Eye (tissue), 1 donor: ENCODE measurements at regions not wholly inside any gene's neighbourhood (a gene's known extent, or its start where the extent isn't known, plus 50 kb on each side); places are given as distances from the start of the nearest gene placed in this dataset.
"Not testable (repeated sequence)": the region's sequence is repeated elsewhere in the genome, so short reads cannot be mapped to it uniquely, and the experiment has no call there.

Source experiments
- DNase-seq: peaks from one replicate; pipeline ENCODE4 v3.0.0-alpha.2; 2015

DNA sequence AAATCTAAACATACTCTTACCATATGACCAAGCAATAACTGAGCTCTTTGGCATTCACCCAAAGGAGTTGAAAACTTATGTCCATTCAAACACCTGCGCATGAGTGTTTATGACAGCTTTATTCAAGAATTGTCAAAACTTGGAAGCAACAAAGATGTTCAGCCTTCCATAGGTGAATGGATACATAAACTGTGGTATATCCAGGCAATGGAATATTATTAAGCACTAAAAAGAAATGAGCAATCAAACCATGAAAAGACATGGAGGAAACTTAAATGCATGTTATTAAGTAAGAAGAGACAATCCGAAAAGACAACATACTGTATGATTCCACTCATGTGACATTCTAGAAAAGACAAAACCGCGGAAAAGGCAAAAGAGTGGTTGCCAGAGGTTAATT is 312.0 kb upstream of the TMC3 start:
- DNase-seq: no peak

DNA sequence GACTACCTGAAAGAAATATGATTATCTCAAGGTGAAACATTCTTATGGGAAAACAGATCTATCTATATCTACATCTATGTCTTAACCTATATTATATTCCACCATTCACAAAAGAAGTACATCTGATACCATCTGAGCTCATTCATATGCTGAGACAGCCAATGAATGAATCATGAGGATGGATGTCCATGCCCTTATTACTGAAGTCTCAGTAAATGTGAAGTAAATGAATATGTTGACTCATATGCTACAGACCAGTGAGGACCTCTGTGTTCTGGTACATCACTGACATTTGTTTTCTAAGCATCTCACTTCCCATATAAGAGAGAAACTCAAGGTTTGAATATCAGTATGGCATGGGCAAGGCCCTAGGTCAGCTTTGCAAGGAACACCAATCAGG is 311.2 kb upstream of the TMC3 start:
- no peak for DNase-seq

DNA sequence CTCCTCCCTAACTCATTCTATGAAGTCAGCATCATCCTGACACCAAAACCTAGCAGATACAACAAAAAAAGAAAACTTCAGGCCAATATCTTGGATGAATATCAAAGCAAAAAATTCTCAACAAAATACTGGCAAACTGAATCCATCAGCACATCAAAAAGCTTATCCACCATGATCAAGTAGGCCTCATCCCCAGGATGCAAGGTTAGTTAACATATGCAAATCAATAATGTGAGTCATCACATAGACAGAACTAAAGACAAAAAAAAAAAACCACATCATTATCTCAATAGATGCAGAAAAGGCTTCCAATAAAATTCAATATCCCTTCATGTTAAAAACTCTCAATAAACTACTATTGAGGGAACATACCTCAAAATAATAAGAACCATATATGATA is 306.8 kb upstream of the TMC3 start:
- no peak for DNase-seq

DNA sequence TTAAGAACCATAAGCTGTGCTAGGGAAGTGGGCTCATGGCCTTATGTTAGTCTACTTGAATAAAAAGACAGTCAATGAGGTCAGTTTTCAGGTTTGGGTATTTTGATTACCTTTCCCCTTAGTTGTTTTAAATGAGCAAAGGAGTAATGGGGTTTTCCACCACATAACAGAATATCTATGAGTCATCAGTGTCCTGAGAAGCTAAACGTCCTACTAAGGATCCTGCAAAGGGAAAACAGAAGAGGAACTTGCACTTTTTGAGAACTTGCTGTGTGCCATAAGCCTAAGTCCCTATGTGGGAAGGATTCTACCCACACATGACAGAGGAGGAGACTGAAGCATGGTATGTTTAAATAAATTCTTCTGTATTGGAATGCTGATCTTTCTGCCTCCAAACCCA is 292.8 kb upstream of the TMC3 start:
- DNase-seq: no peak

DNA sequence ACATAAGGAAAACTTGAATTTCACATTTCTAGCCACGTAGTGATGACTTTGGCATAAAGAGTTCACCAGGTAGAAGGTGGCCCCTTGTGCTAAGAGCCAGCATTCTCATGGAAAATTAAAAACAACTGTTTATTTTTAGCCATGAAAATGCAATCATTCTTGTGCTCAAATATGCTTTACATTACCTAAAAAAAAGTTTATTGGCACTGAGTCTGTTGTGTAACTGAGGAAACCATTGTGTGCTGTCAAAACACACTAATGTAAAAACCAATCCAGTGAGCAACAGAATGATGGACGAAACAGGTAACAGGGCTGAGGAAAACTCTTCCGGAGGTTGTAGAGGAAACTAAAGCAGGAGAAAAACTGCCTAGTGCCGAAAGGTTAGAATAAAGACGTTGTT is 287.0 kb upstream of the TMC3 start:
- no peak for DNase-seq

DNA sequence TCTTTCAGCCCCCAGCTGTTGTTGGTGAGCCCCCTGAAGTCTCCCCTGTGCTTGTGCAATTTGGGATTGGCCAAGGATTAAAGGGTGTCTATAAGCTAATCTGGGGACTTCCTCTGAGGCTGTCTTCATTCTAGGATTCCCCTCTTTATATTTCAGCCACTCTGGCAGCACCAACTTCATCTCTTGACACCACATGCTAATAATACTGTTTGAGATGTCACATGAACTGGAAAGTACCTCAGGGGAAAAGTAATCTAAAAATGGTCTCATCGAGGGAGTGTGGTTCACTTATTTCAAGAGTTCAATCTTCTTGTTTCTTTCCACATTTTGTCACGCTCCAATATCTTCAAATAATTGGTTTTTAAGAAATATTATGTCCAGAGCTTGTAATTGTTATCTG is 279.2 kb upstream of the TMC3 start:
- DNase-seq: no peak

DNA sequence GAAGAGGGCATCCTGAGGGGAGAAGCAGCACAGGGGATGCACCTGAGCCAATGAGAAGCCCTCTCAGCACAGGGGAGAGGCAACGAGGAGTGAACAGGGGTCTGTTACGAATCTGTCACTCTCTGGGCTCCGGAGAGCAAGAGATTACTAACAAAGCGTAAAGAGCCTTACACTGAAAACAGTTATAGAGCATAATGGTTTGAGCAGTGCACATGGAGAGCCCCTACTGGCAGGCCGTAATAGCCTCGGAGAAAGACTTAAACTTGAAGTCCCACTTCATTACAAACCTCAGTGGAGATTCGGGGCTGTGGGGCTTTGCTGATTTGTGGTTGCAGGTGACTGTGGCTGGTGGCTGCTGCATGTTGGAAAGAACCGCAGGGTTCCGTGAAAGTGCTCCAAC is 271.5 kb upstream of the TMC3 start:
- DNase-seq: peak; percentile 8

DNA sequence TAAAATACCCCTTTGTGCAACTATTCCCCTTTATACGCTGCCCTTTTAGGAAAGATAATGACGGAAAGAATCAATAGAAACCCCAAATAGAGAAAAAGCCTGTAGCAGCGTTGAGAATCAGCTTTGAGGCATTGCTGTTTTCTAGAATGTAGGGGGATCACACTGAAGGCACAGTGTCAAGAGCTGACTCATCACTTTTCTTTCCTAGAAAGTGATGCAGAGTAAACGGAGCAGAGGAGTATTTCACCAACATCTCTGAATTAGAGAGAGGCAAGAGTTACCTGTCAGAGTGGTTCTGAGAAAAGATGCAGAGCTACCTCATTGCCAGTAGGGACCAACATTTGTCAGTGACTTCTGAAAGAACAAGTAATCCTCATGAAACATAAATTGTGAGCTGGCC is 269.8 kb upstream of the TMC3 start:
- DNase-seq: no peak

DNA sequence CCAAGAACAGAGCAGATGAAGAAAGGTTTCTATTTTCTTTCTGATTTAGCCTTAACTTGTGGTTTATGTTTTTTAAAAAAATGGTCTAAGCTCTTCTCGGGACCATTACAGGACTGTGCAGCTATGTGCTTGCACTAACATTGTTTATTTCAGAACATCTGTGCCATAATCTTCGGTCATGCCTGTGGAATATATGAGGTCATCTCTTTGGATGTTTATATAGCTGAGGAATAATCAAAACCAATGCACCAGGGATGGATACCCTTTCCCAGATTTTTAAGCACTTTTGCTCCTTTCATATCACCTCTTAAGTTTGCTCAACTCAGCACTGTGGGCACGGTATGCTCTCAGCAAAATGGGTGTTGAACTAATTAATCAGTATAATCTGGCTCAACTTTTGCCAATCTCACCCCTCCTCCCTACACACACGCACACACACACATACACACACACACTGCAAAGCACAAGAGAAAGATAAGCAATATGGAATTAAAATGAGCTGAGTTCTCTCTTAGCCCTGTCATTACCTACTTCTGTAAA is 268.5 kb upstream of the TMC3 start:
- DNase-seq: peak; percentile 81

DNA sequence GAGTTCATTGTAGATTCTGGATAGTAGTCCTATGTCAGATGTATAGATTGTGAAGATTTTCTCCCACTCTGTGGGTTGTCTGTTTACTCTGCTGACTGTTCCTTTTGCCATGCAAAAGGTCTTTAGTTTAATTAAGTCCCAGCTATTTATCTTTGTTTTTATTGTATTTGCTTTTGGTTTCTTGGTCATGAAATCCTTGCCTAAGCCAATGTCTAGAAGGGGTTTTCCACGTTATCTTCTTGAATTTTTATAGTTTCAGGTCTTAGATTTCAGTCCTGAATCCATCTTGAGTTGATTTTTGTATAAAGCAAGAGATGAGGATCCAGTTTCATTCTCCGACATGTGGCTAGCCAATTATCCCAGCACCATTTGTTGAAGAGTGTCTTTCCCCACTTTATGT is 262.1 kb upstream of the TMC3 start:
- DNase-seq: not testable (repeated sequence)

DNA sequence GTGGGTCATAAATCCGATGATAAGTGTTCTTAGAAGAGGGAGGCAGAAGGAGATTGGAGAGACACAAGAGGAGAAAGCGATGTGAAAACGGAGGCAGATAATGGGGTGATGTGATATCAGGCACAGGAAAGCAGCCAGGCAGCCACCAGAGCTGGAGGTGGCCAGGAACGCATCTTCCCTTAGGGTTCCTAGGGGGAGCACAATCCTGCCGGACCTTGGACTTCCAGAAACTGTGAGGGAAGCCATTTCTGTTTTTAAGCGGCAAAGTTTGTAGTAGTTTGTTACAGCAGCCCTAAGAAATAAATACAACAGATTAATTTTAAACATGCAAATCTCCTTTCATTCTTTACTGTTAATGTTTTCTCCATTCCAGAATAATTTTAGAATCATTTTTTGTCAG is 259.9 kb upstream of the TMC3 start:
- no peak for DNase-seq

DNA sequence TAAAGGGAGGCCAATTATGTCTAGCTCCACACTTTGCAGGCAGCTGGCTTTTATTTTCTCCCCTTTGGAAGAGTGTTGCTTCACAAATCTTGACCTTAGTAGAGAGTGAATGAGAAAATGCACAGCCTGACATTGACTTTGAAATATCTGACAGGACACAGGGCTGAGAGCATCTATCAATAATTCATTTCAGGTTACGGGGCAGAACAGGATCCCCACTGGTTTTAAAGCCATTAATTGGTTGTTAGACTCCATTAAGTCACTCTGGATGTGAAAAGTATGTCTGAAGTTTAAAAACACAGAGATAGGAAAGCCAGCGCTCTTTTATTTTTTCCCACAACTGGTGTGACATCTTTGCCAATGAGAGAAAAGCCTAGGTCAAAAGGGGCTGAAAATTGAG is 251.9 kb upstream of the TMC3 start:
- peak; percentile 70 for DNase-seq

DNA sequence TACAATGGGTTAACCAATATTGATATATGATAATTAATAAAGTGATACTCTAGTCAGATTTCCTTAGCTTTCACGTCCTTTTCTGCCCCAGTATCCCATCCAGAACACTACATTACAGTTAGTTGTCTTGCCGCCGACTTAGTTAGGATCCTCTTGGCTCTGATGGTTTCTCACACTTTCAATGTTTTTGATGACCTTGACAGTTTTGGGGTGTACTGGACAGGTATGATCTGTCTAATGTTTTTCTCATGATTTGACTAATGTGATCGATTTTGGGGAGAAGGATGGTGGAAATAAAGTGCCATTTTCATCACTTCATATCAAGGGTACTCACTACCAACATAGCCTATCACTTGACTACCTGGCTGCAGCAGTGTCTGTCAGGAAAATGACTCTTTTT is 245.0 kb upstream of the TMC3 start:
- no peak for DNase-seq

DNA sequence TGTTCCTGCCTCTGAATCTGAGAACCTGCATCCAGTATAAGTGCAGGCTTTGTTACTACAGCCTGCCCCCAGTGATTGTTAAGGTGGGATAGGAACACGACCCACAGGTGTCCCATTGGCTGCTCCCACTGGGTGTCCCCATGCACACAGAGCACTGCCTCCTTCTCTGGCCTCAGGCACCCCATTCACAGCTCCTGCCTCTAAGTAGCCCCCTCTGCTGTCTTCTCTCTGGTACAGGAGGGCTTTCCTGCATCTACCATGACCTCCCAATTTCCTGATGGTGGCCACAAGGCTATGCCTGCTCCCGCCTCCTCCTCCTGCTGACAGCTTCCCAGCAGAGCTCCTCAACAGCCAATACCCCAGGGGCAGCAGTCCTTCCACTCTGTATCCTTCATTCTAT is 238.6 kb upstream of the TMC3 start:
- DNase-seq: no peak

DNA sequence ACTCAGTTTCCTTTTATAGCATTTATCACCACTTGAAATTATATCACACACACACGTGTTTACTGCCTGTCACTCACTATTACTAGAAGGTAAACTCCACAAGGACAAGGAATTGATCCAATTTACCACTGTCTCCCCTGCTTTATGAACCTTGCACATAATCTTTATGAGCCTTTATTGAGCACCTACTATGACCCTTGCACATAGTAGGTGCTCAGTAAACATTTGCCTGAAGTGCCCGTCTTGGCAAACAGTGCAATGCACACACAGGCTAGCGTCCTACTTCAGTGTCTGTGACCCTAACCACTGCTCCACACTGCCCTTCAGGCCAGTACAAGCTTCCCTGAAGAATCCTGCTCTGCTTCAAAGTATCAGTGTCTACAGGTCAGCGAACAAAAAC is 237.7 kb upstream of the TMC3 start:
- DNase-seq: no peak

DNA sequence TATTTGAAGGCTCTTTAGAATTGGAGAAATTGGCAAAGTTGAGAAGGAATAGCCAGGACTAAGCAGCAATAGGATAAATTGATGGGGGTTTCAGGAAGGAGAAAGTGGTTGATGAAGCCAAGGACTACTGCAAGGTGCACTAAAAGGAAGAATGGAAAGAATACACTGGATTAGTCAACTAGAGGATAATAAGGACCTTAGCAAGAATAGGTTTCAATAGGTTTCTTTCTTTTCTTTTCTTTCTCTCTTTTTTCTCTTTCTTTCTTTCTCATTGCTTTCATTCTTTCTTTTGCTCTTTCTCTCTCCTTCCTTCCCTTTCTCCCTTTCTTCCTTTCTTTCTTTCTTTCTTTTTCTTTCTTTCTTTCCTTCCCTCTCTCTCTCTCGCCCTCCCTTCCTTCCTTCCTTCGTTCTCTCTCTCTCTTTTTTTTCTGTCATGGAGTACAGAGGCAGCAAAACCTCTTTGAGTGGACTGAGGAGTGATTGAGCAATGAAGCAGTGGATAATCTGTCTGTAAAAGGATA is 234.4 kb upstream of the TMC3 start:
- DNase-seq: no peak

DNA sequence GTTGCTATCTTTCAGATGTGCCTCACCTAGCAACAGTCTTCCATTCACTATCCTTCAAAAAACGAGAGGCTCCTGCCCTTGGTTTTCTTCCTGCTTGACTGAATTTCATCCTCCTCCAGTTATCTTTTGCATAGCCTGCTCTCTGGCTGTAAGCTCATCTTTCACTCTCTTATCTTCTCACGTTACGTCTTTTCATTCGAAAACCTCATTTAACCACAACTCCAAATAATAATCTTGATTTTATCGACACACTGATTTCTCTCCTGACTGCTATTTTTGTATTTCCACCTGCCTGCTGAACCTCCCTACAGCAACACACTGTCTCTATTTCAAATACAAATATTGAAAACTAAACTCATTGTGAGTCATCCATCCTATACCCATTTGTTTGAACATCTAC is 230.7 kb upstream of the TMC3 start:
- DNase-seq: no peak

DNA sequence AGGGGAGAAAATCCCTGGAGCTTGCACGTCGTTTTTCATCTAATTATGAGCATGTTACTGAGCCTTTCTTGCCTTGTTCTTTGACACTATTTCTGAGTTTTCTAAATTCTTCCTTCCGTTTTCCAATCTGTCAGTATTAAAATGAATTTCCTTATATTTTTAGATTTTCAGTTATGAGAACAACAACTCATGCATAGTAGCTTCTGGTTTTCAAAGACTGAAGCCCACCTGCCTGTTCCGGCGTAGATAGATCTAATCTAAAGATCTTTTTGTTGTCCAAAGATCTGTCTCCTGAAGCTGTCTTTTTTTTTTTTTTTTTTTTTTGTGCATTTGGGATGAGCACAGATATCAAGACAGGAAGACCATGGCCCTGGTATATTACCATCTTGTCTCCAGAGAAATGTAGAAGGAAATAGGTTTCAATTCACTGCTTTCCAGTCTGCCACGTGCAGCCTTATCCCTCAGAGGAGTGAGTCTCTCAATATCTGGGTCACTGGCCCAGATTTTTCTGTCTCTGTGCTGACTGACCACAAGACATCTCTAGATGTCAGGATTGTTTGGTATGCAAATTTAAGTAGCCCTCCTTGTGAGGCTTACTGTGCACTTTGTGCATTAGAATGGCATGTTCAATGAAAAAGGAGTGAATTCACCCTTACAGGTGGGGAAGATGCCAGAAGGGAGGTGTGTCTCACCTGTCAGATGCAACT is 222.3 kb upstream of the TMC3 start:
- DNase-seq: no peak

DNA sequence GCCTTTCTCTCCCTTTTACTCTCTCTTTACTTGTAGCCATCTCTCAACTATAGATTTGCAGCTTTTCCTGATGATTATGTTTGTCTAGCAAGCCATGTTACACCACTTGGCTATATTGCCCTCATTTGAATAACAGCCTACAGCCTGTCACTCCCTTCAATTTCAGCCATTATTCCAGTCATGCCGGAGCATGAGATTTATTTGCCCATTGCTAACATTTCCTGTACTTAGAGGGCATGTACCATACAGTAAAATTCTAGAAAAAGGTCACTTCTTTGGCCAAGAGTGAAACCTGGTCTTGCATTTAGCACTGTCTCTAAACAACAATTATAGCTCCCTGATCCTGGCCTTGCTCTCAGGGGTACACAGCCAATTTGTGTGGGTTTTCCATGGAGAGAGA is 221.7 kb upstream of the TMC3 start:
- no peak for DNase-seq

DNA sequence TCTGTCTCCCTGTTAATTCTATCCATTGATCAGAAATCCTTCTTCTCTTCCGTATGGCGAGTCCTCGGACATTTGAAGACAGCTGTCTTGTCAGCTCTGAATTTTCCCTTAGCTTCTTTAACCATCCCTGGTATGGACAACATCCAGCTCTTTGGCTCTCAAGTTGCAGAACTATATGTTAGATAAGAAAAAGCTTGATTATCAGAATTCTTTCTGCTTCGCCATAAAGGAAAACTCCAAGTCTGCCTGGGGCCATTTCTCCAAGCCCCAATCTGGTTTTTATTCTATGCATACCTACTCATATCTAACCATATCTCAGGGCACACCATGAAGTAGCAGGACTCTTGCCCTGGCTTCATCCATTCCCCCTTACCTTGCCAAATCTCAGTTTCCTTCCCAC is 215.7 kb upstream of the TMC3 start:
- no peak for DNase-seq

DNA sequence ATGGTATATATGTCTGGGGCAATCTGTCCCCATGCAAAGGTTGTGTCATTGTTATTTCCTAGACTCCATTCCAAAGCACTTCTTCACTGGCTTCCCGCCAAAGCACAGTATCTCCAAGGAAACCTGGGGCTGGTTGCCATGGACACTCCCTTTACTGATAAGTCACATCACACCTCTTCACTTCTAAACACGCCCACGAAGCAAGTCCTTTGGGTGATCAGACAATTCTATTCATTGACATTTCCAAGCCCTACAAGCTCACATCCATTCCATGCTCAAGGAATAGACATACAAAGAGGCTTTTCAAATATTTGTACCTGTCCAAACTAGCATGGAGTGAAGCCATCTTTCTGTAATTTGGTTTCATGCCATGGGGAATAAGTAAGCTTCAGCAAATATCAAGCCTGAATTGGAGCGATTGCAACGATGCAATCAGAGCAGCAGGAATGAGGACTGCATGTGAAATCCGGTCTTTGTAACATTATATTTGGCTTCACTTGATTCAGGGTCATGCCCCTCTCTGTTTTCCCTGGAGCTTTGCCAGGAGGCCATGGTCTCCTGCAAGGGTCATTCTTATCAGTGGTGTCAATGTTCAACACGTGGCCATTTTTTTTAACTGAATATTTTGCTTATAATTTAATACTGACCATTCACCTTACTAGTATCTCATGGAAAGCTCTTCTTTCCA is 201.6 kb upstream of the TMC3 start:
- DNase-seq: peak; percentile 29

DNA sequence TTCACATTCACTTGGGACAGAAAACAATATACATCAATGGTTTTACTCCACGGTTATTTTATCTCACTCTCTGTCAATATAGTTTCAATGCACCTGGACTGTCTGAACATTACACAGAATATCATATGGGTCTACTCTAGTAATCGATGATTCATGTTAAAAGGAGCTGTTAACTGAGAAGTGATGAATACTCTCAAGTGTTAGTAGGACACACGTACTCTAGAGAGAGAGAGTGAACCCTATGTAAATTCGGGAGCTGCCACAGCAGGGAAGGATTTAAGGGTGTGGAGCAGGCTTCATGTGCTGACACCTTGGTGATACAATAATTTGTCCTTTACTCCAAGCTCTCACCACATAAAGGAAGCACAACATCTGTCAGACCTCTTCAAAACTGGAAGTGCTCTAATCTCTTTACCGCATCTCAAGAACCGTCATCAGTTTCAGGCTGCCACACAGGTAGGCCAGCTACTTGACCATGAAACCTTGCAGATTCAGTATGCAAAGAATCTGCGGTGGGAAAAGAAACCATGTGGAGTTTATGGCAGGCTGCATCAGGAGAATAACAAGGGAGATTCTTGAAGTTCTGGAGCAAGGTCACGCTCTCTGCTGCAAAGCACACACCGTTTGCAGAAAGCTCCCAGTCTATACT is 199.2 kb upstream of the TMC3 start:
- no peak for DNase-seq

DNA sequence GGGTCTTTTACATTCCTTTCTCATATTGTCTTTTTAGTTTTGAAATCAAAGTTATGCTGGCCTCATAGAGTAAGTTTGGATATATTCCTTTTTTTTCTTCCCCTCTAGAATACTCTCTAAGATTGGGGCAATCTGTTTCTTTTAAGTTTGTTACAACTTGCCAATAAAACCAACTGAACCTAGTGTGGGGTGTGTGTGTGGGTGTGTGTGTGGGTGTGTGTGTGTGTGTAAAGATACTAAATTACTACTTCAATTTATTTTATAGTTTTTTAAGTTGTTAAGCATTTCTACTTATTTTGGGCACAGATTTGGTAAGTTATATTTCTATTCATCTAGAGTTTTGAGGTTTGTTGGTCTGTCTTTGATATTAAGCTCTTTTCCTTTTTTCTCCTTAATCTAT is 198.2 kb upstream of the TMC3 start:
- no peak for DNase-seq
